ENCODE measurements at regions not wholly inside any gene's neighbourhood (a gene's known extent, or its start where the extent isn't known, plus 50 kb on each side); places are given as distances from the start of the nearest gene placed in this dataset.

- H3K79me2 ChIP-seq = no peaks in the 10 kb centered on the region
- H3K27me3 ChIP-seq (ENCODE audit: control insufficient read depth, insufficient read depth, low read length) = no peaks in the 10 kb centered on the region
- H3K4me3 ChIP-seq (ENCODE audit: low read depth, low read length) = no peak overlapping the region
- H3K9me3 ChIP-seq (ENCODE audit: control insufficient read depth, low read length) = no peaks in the 10 kb centered on the region
- no peak overlapping the region for H2AFZ ChIP-seq
- H3K36me3 ChIP-seq (ENCODE audit: control insufficient read depth, insufficient read depth, low read length) = no peaks in the 10 kb centered on the region
- H3K9ac ChIP-seq = no peak overlapping the region
- H3K4me1 ChIP-seq = no peaks in the 10 kb centered on the region
- no peak overlapping the region for H3K4me2 ChIP-seq (ENCODE audit: low read length)
- no peak for TF ChIP-seq CTCF (IDR thresholded peaks at IDR 0.05)
- H3K27ac ChIP-seq = no peak overlapping the region
These were observed 1247.3 kb downstream of the NXPH1 start for GRCh38 chr7:9680713-9681112.

- no peak overlapping the region for H2AFZ ChIP-seq
- no peak overlapping the region for H3K9ac ChIP-seq
- no peak overlapping the region for H3K27ac ChIP-seq
- no peak overlapping the region for H3K4me3 ChIP-seq (ENCODE audit: low read depth, low read length)
- no peaks in the 10 kb centered on the region for H3K36me3 ChIP-seq (ENCODE audit: control insufficient read depth, insufficient read depth, low read length)
- no peaks in the 10 kb centered on the region for H3K79me2 ChIP-seq
- TF ChIP-seq CTCF (IDR thresholded peaks at IDR 0.05) = no peak
- H3K27me3 ChIP-seq (ENCODE audit: control insufficient read depth, insufficient read depth, low read length) = no peaks in the 10 kb centered on the region
- no peaks in the 10 kb centered on the region for H3K9me3 ChIP-seq (ENCODE audit: control insufficient read depth, low read length)
- H3K4me2 ChIP-seq (ENCODE audit: low read length) = no peak overlapping the region
- H3K4me1 ChIP-seq = no peaks in the 10 kb centered on the region
These were observed 1247.9 kb downstream of the NXPH1 start for GRCh38 chr7:9681284-9681683.

DNA sequence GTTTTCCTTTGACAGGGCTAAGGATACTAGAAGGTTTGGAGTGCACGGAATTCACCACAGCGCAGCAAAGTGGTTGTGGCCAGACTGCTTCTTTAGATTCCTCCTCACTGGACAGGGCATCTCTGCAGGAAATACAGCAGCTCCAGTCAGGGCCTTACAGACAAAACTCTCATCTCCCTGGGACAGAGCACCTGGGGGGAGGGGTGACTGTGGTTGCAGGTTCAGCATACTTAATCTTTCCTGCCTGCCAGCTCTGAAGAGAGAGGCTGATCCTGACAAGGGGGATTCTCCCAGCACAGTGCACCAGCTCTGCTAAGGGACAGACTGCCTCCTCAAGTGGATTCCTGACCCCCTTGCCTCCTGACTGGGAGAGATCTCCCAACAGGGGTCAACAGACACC is 1257.9 kb downstream of the NXPH1 start:
- Histone ChIP-seq H3K79me2 (no peaks in the 10 kb centered on the region), H3K9me3 (ENCODE audit: control insufficient read depth, low read length) (no peaks in the 10 kb centered on the region), H3K9ac (no peak overlapping the region), H3K27ac (no peak overlapping the region), H3K4me3 (ENCODE audit: low read depth, low read length) (no peak overlapping the region), H3K27me3 (ENCODE audit: control insufficient read depth, insufficient read depth, low read length) (no peaks in the 10 kb centered on the region), H3K4me1 (no peaks in the 10 kb centered on the region), H3K36me3 (ENCODE audit: control insufficient read depth, insufficient read depth, low read length) (no peaks in the 10 kb centered on the region), H2AFZ (no peak overlapping the region), H3K4me2 (ENCODE audit: low read length) (no peak overlapping the region)
- no peak for TF ChIP-seq CTCF (IDR thresholded peaks at IDR 0.05)

- H3K4me3 ChIP-seq (ENCODE audit: low read depth, low read length) = no peak overlapping the region
- no peak overlapping the region for H3K9ac ChIP-seq
- no peaks in the 10 kb centered on the region for H3K4me1 ChIP-seq
- no peaks in the 10 kb centered on the region for H3K79me2 ChIP-seq
- H3K36me3 ChIP-seq (ENCODE audit: control insufficient read depth, insufficient read depth, low read length) = no peaks in the 10 kb centered on the region
- TF ChIP-seq CTCF (IDR thresholded peaks at IDR 0.05) = no peak
- H3K27ac ChIP-seq = no peak overlapping the region
- H3K4me2 ChIP-seq (ENCODE audit: low read length) = no peak overlapping the region
- H3K9me3 ChIP-seq (ENCODE audit: control insufficient read depth, low read length) = peaks cover 2% of the 10 kb centered on the region
- no peak overlapping the region for H2AFZ ChIP-seq
- H3K27me3 ChIP-seq (ENCODE audit: control insufficient read depth, insufficient read depth, low read length) = no peaks in the 10 kb centered on the region
These were observed 1265.0 kb downstream of the NXPH1 start for GRCh38 chr7:9698375-9698774.

GRCh38 chr7:9709216-9709615 is 1264.5 kb upstream of the PHF14 start:
- Histone ChIP-seq H3K36me3 (ENCODE audit: control insufficient read depth, insufficient read depth, low read length) (no peaks in the 10 kb centered on the region), H3K4me2 (ENCODE audit: low read length) (no peak overlapping the region), H2AFZ (no peak overlapping the region), H3K9ac (no peak overlapping the region), H3K27me3 (ENCODE audit: control insufficient read depth, insufficient read depth, low read length) (no peaks in the 10 kb centered on the region), H3K79me2 (no peaks in the 10 kb centered on the region), H3K4me1 (no peaks in the 10 kb centered on the region), H3K27ac (no peak overlapping the region), H3K9me3 (ENCODE audit: control insufficient read depth, low read length) (no peaks in the 10 kb centered on the region), H3K4me3 (ENCODE audit: low read depth, low read length) (no peak overlapping the region)
- no peak for TF ChIP-seq CTCF (IDR thresholded peaks at IDR 0.05)

Data from parathyroid adenoma (tissue), 2 donors.